Trophoblast cell (in vitro differentiated cells and primary cell): ENCODE measurements at regions not wholly inside any gene's neighbourhood (a gene's known extent, or its start where the extent isn't known, plus 50 kb on each side); places are given as distances from the start of the nearest gene placed in this dataset.

Experiments used
- DNase-seq, 2 donors: peaks; one replicate each; pipeline ENCODE4 v3.0.0-alpha.2; 2016
- H2AFZ ChIP-seq: 2 replicates; pipeline ENCODE4 v1.6.1; 2013; ENCODE audit warnings: low read length, moderate library complexity, mild to moderate bottlenecking; ENCODE audit not compliant: insufficient read depth, poor library complexity
- H2AK5ac ChIP-seq: 2 replicates; pipeline ENCODE4 v1.6.1; 2013; ENCODE audit warnings: mild to moderate bottlenecking, low read length
- H2BK120ac ChIP-seq: 2 replicates; pipeline ENCODE4 v1.6.1; 2013; ENCODE audit warnings: low read length, mild to moderate bottlenecking, moderate library complexity; ENCODE audit not compliant: insufficient read depth, poor library complexity
- H2BK12ac ChIP-seq: 2 replicates; pipeline ENCODE4 v1.6.1; 2013; ENCODE audit warnings: mild to moderate bottlenecking, low read length, moderate library complexity
- H2BK5ac ChIP-seq: 2 replicates; pipeline ENCODE4 v1.6.1; 2013; ENCODE audit warnings: low read length, low read depth, moderate library complexity, mild to moderate bottlenecking; ENCODE audit not compliant: poor library complexity
- H3K14ac ChIP-seq: 2 replicates; pipeline ENCODE4 v1.6.1; 2013; ENCODE audit warnings: mild to moderate bottlenecking, low read length
- H3K18ac ChIP-seq: 2 replicates; pipeline ENCODE4 v1.6.1; 2013; ENCODE audit warnings: mild to moderate bottlenecking, low read length
- H3K23ac ChIP-seq: 2 replicates; pipeline ENCODE4 v1.6.1; 2013; ENCODE audit warnings: low read length
- H3K27ac ChIP-seq: 2 replicates; pipeline ENCODE4 v1.5.1; 2013; ENCODE audit warnings: low read depth, mild to moderate bottlenecking, inconsistent platforms, low read length, moderate library complexity
- H3K27me3 ChIP-seq: 2 replicates; pipeline ENCODE4 v1.6.1; 2013; ENCODE audit warnings: inconsistent platforms, mild to moderate bottlenecking, low read length, moderate library complexity; ENCODE audit not compliant: insufficient read depth
- H3K36me3 ChIP-seq, 2 experiments: 1 replicate in 1 of 2; 2 replicates in 1 of 2; pipeline ENCODE4 v1.6.1; 2013; ENCODE audit warnings: low read length in 2 of 2, mild to moderate bottlenecking in 2 of 2, moderate library complexity in 1 of 2; ENCODE audit not compliant: insufficient read depth in 2 of 2, control insufficient read depth in 1 of 2
- H3K4ac ChIP-seq: 2 replicates; pipeline ENCODE4 v1.6.1; 2013; ENCODE audit warnings: low read depth, mild to moderate bottlenecking, low read length, moderate library complexity
- H3K4me1 ChIP-seq, 2 experiments: 1 replicate in 1 of 2; 2 replicates in 1 of 2; pipeline ENCODE4 v1.6.1; 2013; ENCODE audit warnings: low read length in 2 of 2, mild to moderate bottlenecking in 2 of 2, moderate library complexity in 1 of 2; ENCODE audit not compliant: insufficient read depth in 2 of 2, control insufficient read depth in 1 of 2
- H3K4me2 ChIP-seq: 2 replicates; pipeline ENCODE4 v1.6.1; 2013; ENCODE audit warnings: inconsistent platforms, mild to moderate bottlenecking, low read length, moderate library complexity
- H3K4me3 ChIP-seq: 2 replicates; pipeline ENCODE4 v1.5.1; 2013; ENCODE audit warnings: mild to moderate bottlenecking, low read depth, low read length, inconsistent platforms
- H3K79me1 ChIP-seq: one replicate; pipeline ENCODE4 v1.6.1; 2013; ENCODE audit warnings: low read length
- H3K79me2 ChIP-seq: 2 replicates; pipeline ENCODE4 v1.6.1; 2013; ENCODE audit warnings: low read length, mild to moderate bottlenecking; ENCODE audit not compliant: control insufficient read depth, insufficient read depth, poor library complexity
- H3K9ac ChIP-seq: 2 replicates; pipeline ENCODE4 v1.6.1; 2013; ENCODE audit warnings: mild to moderate bottlenecking, low read length
- H3K9me3 ChIP-seq: 2 replicates; pipeline ENCODE4 v1.6.1; 2013; ENCODE audit warnings: low read depth, mild to moderate bottlenecking, control low read depth, inconsistent platforms, low read length; ENCODE audit not compliant: insufficient read depth
- H4K12ac ChIP-seq: 2 replicates; pipeline ENCODE4 v1.6.1; 2013; ENCODE audit warnings: low read depth, mild to moderate bottlenecking, low read length, moderate library complexity
- H4K8ac ChIP-seq: 2 replicates; pipeline ENCODE4 v1.6.1; 2013; ENCODE audit warnings: low read depth, mild to moderate bottlenecking, low read length, moderate library complexity
- H4K91ac ChIP-seq: one replicate; pipeline ENCODE4 v1.6.1; 2013; ENCODE audit warnings: low read depth, mild to moderate bottlenecking, low read length, moderate library complexity
- WGBS: extraction: QIAGEN DNeasy Blood & Tissue Kit; methylation state at CpG from one replicate; pipeline ENCODE4 v1.1.7; 2013; ENCODE audit warnings: missing lambda C conversion rate; ENCODE audit not compliant: insufficient read length, insufficient coverage; ENCODE audit errors: extremely low coverage; 5-methylcytosine and 5-hydroxymethylcytosine counted together

- no peaks in the 10 kb centered on the region for H3K4me1 ChIP-seq
- H2AFZ ChIP-seq = no peak overlapping the region
- no peak overlapping the region for H4K91ac ChIP-seq
- H3K79me2 ChIP-seq = no peaks in the 10 kb centered on the region
- no peak overlapping the region for H2AK5ac ChIP-seq
- no peaks in the 10 kb centered on the region for H3K9me3 ChIP-seq
- H3K27ac ChIP-seq = no peak overlapping the region
- no peak overlapping the region for H3K4me2 ChIP-seq
- no peak overlapping the region for H3K9ac ChIP-seq
- no peak overlapping the region for H2BK5ac ChIP-seq
- H3K23ac ChIP-seq = no peak overlapping the region
- H3K79me1 ChIP-seq = no peaks in the 10 kb centered on the region
- no peak overlapping the region for H4K12ac ChIP-seq
- DNase-seq = no peak
- H4K8ac ChIP-seq = no peak overlapping the region
- no peak overlapping the region for H2BK120ac ChIP-seq
- no peak overlapping the region for H3K4ac ChIP-seq
- no peaks in the 10 kb centered on the region for H3K36me3 ChIP-seq
- H2BK12ac ChIP-seq = no peak overlapping the region
- no CpG with 5 or more reads among the region's 3 CpGs for WGBS
- H3K18ac ChIP-seq = no peak overlapping the region
- no peak overlapping the region for H3K14ac ChIP-seq
- no peak overlapping the region for H3K4me3 ChIP-seq
- no peaks in the 10 kb centered on the region for H3K27me3 ChIP-seq
Observed at GRCh38 chr3:104069114-104069513, 1297.6 kb upstream of the ALCAM start.

- Histone ChIP-seq H3K4ac (no peak overlapping the region), H3K4me1 (no peaks in the 10 kb centered on the region), H4K12ac (no peak overlapping the region), H2AK5ac (no peak overlapping the region), H3K79me2 (no peaks in the 10 kb centered on the region), H2BK5ac (no peak overlapping the region), H4K91ac (no peak overlapping the region), H3K9ac (no peak overlapping the region), H3K27ac (no peak overlapping the region), H3K23ac (no peak overlapping the region), H3K27me3 (no peaks in the 10 kb centered on the region), H3K4me3 (no peak overlapping the region), H3K36me3 (no peaks in the 10 kb centered on the region), H3K14ac (no peak overlapping the region), H3K9me3 (no peaks in the 10 kb centered on the region), H3K79me1 (no peaks in the 10 kb centered on the region), H3K18ac (no peak overlapping the region), H3K4me2 (no peak overlapping the region), H2BK12ac (no peak overlapping the region), H4K8ac (no peak overlapping the region), H2BK120ac (no peak overlapping the region), H2AFZ (no peak overlapping the region)
- no peak for DNase-seq
- WGBS = no CpG with 5 or more reads among the region's 1 CpG
Observed at GRCh38 chr3:104070906-104071305, 1295.8 kb upstream of the ALCAM start.

GRCh38 chr3:104080088-104080626 is 1286.6 kb upstream of the ALCAM start:
- no peak overlapping the region for H4K91ac ChIP-seq
- no peaks in the 10 kb centered on the region for H3K9me3 ChIP-seq
- no peak overlapping the region for H4K8ac ChIP-seq
- no CpG with 5 or more reads among the region's 1 CpG for WGBS
- no peaks in the 10 kb centered on the region for H3K79me1 ChIP-seq
- no peak overlapping the region for H2BK120ac ChIP-seq
- no peak overlapping the region for H2BK12ac ChIP-seq
- DNase-seq = no peak
- no peak overlapping the region for H3K27ac ChIP-seq
- H3K4me1 ChIP-seq = no peaks in the 10 kb centered on the region
- H2AK5ac ChIP-seq = no peak overlapping the region
- H3K36me3 ChIP-seq = no peaks in the 10 kb centered on the region
- no peak overlapping the region for H3K9ac ChIP-seq
- no peak overlapping the region for H2BK5ac ChIP-seq
- no peak overlapping the region for H3K23ac ChIP-seq
- no peaks in the 10 kb centered on the region for H3K27me3 ChIP-seq
- H3K79me2 ChIP-seq = no peaks in the 10 kb centered on the region
- H4K12ac ChIP-seq = no peak overlapping the region
- no peak overlapping the region for H3K14ac ChIP-seq
- no peak overlapping the region for H3K4ac ChIP-seq
- H3K4me3 ChIP-seq = no peak overlapping the region
- H3K18ac ChIP-seq = no peak overlapping the region
- H2AFZ ChIP-seq = no peak overlapping the region
- no peak overlapping the region for H3K4me2 ChIP-seq

GRCh38 chr3:104088738-104089137 is 1278.0 kb upstream of the ALCAM start:
- Histone ChIP-seq H3K14ac (no peak overlapping the region), H3K27me3 (no peaks in the 10 kb centered on the region), H3K36me3 (no peaks in the 10 kb centered on the region), H3K27ac (no peak overlapping the region), H3K18ac (no peak overlapping the region), H2AFZ (no peak overlapping the region), H3K4me3 (no peak overlapping the region), H4K8ac (no peak overlapping the region), H3K9ac (no peak overlapping the region), H4K12ac (no peak overlapping the region), H3K9me3 (no peaks in the 10 kb centered on the region), H2BK120ac (no peak overlapping the region), H2BK5ac (no peak overlapping the region), H3K4ac (no peak overlapping the region), H4K91ac (no peak overlapping the region), H3K4me2 (no peak overlapping the region), H3K79me2 (no peaks in the 10 kb centered on the region), H2BK12ac (no peak overlapping the region), H3K4me1 (no peaks in the 10 kb centered on the region), H3K79me1 (no peaks in the 10 kb centered on the region), H3K23ac (no peak overlapping the region), H2AK5ac (no peak overlapping the region)
- DNase-seq = no peak
